Stimulated activated CD4-positive, alpha-beta T cell treated with anti-CD3 and anti-CD28 coated beads, Interleukin-2, amount 100 ng/mL, for 24 hours (primary cell): ENCODE measurements at regions not wholly inside any gene's neighbourhood (a gene's known extent, or its start where the extent isn't known, plus 50 kb on each side); places are given as distances from the start of the nearest gene placed in this dataset.
"Not testable (repeated sequence)": the region's sequence is repeated elsewhere in the genome, so short reads cannot be mapped to it uniquely, and the experiment has no call there.

Source experiments
- DNase-seq, 2 donors: peaks; one replicate each; pipeline ENCODE4 v3.0.0-alpha.2; 2020

DNA sequence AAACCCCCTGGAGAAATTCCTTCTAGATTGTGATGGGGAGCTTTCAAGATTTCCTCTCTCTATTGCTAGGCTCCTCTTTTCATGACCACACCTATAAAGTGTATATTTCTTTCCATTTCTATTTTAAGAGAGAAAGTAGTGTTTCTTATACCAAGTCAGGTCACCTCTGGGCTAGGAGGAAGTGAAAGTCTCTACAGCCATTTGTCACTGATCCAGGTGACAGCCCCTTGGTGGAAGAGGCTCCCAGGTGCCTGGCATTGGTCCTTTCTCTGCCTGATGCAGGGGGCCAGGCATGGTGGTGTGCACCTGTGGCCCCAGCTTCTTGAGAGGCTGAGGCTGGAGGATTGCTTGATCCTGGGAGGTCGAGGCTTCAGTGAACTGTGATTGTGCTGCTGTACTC, 64.7 kb downstream of the DHCR7 start:
- no peak for DNase-seq

DNA sequence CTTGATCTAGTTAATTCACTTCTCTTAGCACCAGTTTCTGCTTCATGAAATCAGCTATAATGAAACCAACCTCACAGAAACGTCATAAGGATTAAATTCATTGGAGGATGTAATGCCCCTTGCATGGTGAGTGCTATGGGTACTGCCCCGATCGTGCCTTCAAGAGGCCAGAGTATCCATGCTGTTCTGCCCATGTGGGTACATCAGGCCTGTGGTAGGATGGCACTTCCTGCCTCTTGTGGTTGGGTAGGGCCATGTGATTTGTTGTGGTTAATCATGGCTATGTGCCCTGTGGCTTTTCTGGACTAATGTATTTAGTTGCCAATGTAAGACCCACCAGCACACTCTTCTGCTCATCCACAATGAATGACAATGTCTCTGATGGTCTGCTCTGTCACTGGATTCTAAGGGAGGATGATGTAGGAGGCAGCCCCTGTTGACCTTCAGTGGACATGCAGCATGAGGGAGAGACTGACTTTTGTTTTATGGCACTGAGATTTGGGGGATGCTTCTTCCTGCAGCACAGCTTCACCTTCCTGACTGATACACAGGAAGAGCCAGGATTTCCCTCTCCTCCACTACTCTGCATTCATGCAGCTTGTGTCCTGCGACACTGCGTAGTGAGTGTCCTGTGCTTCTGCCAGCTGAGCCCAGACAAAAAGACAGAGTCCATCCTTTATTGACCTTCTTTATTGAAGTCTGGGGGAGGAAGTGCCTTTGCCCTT, 66.2 kb downstream of the DHCR7 start:
- no peak for DNase-seq

DNA sequence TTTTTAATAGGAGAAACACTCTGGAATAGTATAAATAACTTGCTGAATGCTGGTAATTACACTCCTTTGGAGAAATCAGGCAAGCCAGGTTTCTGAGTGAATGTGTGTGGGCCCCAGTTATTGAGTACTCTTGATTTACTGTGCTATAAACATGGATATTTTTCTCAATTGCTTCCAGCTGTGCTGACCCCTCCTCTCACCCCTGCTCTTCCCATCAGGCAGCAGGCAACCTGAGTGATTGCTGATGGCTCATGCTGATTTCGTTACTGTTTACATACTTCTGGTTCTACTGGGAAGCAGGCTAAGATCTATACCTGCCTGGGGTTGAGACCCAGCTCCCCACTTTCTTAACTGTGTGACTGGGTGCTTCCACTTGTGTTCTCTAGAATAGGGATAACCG, 68.5 kb downstream of the DHCR7 start:
- no peak for DNase-seq

DNA sequence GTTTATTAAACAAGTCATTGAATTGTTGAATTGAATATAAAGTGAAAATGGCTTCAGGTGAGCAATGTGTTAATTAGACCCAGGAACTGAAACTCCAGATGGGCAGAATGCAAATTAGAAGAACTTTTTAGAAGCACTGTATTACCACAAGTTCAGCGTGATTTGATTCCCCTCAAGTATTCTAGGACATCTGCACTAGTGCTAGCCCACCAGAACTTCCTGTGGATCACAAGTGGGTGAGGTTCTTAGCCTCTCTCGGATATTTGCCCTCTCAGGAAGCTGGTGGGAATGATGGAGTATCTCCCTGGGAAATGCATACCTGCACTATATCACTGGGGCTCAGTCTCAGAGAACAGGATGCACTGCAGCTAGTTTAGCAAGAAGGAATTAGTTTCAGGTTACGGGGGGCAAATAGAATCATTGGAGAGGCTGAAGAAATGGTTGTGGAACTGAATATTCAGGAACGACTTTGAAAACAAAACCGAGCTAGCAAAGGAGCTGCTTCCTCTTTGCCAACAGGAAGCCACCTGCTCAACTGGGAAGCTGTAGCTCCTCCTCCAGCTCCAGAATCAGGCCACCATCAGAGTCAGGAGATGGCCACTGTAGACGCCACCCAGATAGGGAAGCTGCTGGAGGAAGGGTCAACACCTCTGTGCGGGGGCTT, 74.3 kb downstream of the DHCR7 start:
- no peak for DNase-seq

DNA sequence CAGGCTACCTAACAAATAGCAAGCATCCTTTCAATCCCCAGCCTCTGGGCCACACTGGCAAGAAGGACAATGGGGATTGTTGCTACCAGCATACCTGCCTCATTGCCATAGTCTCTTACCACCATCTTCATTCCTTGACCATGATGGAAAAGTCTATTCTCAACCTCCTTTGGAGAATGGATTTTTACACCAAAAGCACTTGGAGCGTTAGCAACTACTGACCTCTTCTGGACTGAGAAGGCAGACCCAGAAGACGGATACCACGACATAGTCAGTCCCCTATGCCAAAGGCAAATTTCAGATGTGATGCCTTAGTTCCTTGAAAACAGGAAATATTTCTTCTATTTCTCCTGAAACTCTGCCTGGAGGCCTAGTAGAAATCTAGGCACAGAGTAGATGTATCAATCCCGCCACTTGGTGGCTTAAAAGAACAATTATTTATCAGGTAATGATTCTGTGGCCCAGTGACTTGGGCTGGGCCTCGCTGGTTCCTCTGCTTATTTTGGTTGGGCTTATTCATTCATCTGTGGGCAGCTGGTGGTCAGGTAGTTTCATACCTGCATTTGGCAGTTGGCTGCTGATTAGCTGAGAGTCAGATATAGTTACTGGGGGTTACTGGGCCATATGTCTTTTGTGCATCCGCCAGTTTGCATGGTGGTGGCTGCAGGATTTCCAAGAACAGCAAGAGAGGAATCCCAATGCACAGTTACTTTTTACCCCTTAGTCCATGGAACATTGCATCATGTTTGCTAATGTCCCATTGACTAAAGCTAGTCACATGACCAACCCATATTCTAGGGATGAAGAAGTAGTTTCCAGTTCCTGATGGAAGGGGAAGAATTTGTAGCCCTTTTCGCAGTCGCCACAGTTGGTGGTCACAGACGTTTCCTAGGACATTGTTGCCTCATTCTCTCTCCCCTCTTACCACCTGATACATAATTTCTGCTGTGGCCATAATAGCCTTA, 75.2 kb downstream of the DHCR7 start:
- DNase-seq = no peak

DNA sequence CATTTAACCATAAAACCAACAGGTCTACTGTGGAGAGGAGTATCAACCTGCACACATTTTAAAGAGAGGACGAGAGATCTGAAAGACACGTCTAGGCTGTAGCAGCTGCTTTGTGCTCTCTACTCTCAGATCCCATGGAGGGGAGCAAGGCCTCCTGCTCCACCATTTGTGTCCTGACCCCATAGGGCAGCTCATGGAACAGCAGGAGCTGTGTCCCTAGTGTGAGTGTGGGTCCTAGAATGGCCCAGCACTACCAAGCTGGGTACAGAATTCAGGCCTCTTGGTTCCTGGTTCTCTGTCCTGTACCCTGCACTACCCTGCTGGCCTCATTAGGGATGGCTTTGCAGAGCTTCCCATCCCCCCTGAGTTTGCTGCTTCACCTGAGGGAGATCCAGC, 76.5 kb downstream of the DHCR7 start:
- DNase-seq = no peak

DNA sequence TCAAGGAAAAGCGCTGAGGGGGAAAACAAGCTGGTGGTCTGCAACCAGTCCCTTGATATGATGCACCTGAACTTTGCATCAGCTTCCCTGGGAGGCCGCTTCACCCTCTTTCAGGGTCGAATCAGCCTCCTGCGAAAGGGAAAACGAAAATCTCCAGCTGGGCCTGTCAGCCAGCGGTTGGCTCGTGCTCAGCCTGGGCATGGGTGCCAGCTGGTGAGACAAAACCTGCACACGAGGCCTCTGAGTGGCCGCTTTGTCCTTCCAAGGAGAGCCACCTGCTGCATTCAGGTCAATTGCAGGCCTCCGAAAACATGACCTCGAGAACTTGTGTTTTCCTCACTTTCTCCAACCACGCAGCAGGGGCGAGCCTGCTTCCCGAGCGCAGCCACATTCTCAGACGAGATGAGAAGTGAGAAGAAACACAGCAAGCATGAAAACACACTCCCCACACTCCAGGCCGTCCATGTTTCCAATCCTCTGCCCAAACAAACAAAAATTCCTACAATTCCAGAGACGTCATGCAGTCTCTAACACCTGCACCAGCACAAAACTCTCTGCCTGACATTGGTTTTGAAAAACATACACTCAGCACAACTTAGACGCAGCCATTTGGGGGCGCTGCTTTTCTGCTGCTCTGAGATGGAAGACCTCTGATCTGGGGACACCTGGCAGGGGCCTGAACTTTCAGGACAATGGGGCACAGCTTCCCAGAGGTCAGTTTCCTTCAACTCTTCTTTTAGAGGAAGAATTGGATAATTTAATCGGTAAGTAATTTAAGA, 77.1 kb downstream of the DHCR7 start:
- DNase-seq = no peak

DNA sequence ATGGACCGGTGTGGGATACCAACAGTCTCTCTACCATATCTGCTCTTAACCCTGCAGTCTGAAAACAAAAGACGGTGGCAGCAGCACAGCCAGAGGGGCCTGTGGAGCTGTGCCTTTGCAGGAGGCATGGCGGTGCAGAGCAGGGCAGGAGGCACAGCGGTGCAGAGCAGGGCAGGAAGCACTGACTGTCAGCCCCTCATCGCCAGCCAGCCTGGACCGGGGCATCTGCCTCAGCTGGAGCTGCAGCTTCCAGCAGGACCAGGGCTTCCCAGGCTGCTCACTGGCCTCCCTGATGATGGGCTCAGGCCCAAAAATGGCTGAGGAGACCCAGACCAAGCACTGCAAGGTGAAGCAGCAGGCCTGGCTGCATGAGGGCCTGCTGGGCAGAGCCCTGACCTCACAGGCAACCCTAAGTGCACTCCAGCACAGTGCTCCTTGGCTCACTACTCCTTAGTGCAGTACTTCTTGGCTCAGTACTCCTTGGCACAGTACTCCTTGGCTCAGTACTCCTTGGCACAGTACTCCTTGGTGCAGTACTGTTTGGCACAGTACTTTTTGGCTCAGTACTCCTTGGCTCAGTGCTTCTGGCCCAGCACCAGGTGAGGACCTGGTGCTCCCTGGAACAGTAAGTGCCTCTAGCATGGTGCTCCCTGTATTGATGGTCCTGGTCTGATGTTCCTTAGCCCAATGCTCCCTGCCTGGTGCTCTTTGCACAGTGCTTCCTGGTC, 78.0 kb downstream of the DHCR7 start:
- DNase-seq = no peak

DNA sequence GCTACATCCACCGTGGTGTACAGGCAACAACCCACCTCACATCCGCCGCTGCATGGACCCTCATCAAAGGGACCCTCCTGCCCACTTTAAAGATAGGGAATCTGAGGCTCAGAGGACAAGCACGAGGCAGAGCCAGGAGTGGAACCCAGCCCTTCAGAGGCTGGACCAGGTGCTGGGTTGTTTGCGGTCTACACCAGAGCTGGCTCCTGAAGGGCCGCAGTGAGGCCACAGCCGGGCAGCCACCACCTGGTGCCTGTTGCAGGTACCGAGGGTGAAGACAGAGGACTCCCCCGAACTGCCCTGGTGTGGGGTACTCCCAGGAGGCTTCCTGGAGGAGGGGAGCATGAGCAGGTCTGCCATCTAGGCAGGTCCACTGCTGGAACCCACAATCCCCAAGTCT, 78.8 kb downstream of the DHCR7 start:
- DNase-seq = no peak

DNA sequence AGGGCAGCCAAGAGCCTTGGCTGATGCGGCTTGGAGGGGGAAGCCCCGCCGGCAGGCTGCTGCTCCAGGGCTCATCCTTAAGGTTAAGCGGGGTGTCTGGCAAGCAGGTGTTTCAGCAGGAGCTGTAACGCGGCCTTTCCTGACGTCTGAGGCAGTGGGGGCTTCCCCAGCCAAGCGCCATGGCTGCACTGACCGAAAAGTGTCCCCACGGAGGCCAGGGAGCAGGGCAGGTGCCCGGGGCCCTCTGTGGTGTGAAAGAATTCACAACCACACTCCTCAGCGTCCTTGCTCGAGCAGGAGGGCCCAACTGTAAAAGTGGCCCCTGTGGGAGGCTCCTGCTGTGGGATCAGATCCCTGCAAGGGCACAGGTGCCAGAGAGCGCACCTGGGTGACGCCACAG, 79.2 kb downstream of the DHCR7 start:
- DNase-seq = no peak

DNA sequence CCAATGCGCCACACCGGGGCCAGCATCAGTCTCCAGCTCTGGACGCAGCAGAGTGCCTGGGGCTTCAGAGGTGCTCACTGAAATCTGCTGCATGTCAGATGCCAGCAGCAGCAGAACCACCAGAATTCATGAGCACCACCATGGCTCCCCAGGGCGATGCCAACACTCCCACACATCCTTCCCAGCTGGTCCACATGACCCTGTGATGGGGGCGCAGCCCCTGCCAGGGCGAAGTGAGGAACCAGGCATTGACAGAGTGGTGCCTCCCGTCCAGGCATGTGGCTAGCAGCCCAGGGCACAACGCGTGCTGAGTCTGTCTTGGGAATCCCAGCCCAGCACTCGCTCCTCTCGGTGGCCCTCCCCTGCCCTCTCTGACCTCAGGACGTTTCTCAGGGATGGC, 80.4 kb downstream of the DHCR7 start:
- no peak for DNase-seq

DNA sequence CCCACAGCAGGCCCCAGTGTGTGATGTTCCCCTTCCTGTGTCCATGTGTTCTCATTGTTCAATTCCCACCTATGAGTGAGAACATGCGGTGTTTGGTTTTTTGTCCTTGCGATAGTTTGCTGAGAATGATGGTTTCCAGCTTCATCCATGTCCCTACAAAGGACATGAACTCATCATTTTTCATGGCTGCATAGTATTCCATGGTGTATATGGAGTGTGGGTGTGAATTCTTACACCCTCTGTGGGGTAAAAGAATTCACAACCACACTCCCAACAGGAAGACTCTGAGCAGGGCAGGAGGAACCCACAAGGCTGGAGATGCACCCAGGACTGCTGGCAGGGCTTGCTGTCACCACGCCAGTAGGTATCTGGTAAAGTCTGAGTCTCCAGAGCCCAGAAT, 80.9 kb downstream of the DHCR7 start:
- not testable (repeated sequence) for DNase-seq

DNA sequence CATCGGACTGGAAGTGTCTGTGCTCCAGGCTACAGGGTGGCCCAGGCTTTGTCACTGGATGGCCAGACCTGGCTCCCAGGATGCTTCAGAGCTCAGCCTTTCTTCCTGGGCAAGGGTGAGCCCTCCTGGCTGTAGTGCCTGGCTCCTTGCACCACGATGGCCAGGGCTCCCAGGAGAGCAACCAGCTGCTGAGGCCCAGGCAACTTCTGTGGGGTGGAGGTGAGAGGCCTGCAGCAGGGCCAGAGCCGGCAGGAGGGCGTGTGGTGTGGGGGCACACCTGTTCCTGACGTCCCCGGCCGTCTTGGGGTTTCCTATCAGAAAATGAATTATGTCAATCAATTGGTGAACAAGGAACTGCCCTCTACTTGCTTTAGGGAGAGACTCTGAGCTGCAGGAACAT, 82.1 kb downstream of the DHCR7 start:
- DNase-seq = no peak

DNA sequence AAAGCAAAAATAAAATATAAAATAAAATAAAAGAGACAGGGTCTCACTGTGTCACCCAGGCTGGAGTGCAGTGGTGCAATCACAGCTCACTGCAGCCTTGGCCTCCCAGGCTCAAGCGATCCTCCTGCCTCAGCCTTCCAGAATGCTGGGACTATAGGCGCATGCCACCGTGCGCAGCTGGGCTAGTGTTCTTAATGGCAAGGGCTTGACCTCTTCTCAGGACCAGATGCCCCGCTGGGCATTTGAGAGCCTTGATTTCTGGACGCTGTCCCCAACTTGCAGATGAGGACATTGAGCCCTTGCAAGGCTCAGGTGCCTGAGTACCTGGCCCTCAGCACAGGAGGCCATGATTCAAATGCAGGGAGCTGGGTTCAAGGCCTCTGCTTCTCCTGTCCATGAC, 82.6 kb downstream of the DHCR7 start:
- no peak for DNase-seq

DNA sequence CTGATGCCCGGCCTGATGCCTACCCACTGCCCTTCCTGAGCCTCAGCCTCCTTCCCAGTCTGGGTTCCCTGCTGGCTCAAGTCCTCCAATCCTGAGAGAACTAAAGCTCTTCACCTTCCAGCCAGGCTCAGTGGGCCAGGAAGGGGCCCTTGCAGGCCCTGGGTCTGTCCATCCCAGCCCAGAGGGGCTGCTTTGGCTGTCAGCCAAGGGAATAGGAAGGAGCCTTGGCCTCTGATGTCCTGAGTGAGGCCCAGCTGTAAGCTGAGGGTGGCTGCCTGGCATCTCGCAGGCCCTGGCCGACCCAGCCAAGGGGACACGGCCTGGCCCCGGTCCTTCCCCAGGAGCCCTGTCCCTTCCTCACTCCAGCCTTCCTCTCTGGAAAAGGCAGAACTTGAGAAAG, 83.4 kb downstream of the DHCR7 start:
- no peak for DNase-seq

DNA sequence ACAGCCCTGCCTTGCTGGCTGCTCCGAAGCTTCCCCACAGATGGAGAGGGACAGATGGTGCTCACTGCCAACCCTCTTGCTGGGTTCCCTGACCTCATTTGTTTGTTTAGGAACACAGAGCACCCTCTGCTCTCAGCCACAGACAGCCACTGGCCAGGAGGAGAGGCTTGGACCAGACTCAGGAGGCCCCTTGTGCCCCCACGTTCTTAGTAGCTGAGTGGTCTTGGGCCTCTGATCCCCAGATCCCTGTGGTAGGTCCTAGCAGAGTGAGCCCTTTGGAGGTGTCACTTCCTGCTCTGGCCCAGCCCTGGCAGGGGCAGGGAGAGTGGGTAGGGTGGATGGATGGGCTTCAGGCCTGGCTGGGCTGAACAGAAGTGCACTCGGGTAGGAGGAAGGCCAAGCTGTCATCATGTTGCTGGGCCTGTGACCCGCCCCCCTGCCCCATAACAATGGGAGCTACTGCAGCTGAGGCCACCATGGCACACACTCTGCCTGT, 84.0 kb downstream of the DHCR7 start:
- DNase-seq = no peak

DNA sequence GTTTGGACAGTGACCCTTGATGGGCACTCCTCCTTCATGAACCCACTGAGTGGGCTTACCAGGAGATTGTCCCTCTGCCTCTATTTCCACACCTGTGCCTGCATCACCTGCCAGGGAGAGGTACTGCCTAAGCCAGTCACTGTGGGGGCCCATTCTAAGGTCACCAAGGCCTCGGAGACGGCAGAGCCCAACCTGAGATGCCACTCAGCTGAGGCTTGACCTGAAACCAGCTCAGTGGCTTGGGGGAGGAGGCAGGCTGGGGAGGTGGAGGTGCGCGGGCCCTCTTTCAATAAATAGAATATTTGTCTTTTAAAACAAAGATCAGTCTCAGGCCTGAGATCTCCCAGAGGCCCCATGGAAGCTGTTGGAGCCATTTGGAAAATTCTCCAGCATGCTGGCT, 84.5 kb downstream of the DHCR7 start:
- DNase-seq = no peak

DNA sequence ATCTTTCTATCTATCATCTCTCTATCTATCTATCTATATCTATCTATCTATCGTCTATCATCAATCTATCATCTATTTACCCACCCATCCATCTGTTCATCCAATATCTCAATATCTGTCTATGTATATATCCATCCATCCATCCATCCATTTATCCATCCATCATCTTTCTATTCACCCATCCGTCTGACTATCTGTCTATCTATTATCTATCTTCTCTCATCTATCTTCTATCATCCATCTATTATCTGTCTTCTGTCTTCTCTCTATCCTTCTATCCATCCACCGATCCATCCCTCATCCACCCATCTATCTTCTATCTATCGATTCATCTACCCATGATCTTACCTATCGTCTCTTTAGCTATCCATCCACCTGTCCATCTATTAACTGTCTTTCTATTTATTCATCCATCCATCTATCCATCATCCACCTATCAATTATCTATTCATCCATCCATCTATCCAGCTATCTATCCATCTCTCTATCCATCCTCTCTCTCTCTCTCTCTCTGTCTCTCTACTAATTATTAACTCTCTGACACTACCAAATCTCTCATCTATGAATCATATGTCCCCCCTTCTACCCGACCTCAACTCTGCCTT, 89.1 kb downstream of the DHCR7 start:
- DNase-seq = no peak

DNA sequence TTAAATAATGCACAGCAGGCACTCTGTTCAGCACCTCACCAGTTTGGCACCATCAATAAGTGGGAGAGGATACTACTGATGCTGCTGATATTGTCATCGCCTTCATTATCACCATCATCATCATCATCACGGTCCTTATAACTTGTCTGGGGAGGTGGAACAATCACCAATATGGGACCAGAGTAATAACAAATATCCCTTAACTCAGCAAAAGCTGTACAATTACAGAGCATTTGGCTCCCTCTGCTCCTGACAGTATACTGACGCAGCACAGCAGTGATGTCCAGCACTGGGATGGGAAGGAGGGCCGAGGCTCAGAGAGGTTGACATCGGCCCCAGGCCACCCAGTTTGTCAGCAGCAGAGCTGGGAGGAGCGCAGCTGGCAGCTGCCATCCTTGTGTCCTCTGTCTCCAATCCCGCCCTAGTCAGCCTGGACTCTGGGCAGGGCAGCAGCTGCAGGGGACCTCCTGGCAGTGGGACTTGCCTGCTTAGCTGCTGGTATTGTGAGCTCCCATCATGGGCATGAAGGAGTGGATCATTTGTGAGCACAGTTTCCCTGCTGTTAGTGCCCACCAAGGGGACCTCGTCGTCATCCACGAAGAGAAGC, 90.0 kb downstream of the DHCR7 start:
- no peak for DNase-seq

DNA sequence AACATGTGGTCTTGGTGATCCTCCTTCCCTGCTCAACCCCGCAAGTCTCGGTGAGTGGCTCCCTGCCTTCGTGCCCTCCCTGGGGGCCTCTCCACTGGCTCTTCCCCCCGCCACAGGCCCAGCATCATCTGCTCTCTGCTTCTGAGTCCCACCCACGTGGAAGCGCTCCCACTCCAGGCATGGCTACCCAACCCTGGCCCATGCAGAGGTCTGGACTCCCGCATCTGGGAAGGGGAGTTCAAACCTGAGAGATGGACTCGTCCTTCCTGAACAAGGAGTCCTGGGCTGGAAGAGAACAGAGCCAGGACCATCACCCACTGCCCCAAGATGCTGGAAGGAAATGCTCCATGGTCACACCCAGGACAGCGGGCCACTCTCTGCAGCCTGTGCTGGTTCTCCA, 90.8 kb downstream of the DHCR7 start:
- DNase-seq = no peak

DNA sequence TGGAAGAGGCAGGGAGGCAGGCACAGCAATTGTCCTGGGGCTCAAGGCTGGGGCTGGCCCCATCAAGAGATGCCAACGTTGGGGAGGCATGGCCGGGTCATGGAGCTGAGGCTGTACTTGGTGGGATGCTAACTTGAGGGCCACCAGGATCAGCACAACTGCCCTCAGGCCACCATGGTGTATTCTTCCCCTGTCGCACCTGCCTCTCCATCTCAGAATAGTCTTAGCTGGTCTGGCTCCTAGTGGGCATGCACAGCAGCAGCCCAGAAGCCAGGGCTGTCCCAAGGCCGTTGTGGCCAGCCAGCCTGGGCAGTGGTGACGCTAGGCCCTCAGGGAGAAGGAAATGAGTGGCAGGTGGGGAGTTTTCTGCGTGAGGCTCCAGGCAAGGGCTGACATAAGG, 91.3 kb downstream of the DHCR7 start:
- DNase-seq = no peak
